ENCODE measurements at regions not wholly inside any gene's neighbourhood (a gene's known extent, or its start where the extent isn't known, plus 50 kb on each side); places are given as distances from the start of the nearest gene placed in this dataset.
"Not testable (repeated sequence)": the region's sequence is repeated elsewhere in the genome, so short reads cannot be mapped to it uniquely, and the experiment has no call there.

DNA sequence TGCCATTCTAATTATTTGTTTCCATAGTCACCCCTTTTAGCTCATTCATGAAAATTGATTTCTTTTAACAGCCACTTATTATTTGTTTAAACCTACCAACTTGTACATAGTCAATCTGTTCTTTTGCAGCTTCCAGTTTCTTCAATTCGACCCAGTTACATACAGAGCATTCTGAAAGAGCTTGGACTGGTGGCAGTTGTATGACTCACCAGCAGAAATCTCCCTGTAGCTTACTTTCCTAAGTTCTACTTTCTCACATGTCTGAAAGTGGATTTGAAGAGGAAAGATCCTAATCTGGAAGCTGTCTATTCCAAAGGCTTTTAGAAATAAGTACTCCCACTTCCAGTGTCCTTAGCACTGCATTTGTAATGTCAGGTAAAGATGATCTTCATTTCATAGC lies 447.9 kb downstream of the HTR1B start:
- TF ChIP-seq, protein P1, sequence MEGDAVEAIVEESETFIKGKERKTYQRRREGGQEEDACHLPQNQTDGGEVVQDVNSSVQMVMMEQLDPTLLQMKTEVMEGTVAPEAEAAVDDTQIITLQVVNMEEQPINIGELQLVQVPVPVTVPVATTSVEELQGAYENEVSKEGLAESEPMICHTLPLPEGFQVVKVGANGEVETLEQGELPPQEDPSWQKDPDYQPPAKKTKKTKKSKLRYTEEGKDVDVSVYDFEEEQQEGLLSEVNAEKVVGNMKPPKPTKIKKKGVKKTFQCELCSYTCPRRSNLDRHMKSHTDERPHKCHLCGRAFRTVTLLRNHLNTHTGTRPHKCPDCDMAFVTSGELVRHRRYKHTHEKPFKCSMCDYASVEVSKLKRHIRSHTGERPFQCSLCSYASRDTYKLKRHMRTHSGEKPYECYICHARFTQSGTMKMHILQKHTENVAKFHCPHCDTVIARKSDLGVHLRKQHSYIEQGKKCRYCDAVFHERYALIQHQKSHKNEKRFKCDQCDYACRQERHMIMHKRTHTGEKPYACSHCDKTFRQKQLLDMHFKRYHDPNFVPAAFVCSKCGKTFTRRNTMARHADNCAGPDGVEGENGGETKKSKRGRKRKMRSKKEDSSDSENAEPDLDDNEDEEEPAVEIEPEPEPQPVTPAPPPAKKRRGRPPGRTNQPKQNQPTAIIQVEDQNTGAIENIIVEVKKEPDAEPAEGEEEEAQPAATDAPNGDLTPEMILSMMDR (IDR thresholded peaks at IDR 0.05; ENCODE audit: low read depth, low read length), result no peak

DNA sequence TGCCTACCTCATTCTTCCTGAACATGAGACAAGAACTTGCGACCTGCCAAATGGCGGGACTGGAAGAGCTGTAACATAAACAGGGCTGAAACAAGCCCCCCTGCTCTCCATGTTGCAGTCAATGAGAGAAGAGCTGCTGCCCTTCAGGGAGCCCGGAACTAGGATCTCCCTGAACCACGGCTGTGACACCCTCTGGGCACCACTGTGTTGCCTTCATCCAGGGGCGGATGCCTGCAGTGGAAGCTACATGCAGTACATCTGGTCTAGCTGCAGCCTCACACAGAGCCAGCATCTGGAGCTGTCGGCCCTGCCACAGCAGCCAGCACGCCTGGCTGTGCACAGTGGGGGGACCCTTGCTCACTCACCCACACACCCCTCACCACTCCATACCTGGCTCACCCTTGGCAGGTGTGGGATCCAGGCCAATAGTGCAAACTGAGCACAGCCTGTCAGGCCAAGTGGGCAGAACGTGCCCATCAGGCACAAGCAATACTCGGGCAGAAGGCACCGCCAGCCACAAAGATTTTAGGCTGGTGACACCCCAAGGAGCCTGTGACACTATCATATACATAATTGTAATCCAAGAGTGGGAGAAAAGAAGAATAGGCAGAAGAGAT lies 451.3 kb downstream of the HTR1B start:
- TF ChIP-seq, protein P1 (IDR thresholded peaks at IDR 0.05; ENCODE audit: low read depth, low read length), result no peak
- no peak for DNase-seq (ENCODE audit: extremely low read depth, low read depth)

More for the DNA sequence above, 447.9 kb downstream of the HTR1B start:
- DNase-seq (ENCODE audit: extremely low read depth, low read depth), result no peak

DNA sequence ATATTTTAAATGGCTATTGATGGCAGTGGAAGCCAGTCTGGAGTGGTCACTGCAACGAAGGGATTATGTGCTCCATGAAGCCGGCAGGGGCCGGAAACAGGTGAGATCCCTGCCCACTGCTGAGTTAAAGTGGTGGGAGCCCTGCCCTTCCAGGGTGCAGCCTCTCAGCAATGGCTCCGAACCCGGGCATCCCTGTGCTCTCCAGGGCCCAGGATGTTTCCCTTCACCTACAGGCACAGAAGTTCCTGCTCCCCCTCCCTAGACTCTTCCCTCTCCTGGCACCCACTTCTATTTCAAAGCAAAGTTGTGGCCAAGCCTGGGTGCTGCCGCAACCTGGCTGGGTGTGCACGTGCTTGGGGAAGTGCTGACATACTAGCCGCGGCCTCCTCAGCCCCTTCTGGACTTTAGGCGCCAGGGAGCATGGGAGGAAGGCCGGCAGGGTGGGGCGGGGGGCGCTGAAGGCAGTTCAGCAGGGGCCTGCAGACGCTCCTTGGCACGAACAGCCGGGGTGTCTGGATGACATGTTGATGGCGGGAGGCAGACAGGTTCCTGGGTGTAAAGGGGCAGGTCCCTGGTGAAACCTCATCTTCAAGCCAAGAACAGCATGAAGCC lies 452.3 kb downstream of the HTR1B start:
- TF ChIP-seq, protein P1 (IDR thresholded peaks at IDR 0.05; ENCODE audit: low read depth, low read length), result no peak
- no peak for DNase-seq (ENCODE audit: extremely low read depth, low read depth)

DNA sequence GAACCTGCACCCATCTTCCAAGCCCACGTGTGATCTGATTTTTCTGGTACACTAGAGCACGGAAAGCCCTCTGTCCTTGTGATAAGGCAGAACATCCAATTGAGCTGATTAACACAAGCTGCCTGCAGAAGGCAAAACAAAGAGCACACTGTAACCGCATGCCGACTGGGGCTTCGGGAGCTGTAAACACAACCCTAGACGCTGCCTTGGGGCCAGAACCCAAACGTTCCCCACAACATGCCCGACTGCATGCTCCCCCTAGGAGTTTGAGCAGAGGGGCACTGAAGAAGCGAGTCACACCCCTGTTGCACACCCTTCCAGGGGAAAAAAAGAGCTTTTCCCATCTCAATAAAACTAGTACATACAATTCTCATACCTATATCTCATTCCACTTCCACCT lies 470.7 kb downstream of the HTR1B start:
- TF ChIP-seq, protein P1 (IDR thresholded peaks at IDR 0.05; ENCODE audit: low read depth, low read length), result no peak
- no peak for DNase-seq (ENCODE audit: extremely low read depth, low read depth)

DNA sequence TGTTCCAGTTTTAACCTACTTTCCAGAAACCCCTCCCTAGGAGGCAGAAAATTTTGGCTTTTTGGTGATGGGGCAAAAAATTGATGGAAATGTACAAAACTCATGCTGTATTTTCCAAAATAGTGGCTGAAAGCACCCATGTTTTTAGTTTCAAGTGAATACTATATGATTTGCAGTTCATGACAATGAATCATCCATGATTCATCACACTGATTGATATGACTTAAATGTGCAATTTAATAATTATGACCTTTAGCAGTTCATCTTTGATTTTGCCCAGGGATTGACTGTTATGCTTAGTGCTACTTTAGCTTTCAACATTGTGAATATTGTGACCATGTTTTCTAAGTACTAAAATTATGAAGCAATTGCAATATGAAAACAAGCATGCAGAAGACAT lies 478.7 kb downstream of the HTR1B start:
- TF ChIP-seq, protein P1 (IDR thresholded peaks at IDR 0.05; ENCODE audit: low read depth, low read length), result no peak
- DNase-seq (ENCODE audit: extremely low read depth, low read depth), result no peak

DNA sequence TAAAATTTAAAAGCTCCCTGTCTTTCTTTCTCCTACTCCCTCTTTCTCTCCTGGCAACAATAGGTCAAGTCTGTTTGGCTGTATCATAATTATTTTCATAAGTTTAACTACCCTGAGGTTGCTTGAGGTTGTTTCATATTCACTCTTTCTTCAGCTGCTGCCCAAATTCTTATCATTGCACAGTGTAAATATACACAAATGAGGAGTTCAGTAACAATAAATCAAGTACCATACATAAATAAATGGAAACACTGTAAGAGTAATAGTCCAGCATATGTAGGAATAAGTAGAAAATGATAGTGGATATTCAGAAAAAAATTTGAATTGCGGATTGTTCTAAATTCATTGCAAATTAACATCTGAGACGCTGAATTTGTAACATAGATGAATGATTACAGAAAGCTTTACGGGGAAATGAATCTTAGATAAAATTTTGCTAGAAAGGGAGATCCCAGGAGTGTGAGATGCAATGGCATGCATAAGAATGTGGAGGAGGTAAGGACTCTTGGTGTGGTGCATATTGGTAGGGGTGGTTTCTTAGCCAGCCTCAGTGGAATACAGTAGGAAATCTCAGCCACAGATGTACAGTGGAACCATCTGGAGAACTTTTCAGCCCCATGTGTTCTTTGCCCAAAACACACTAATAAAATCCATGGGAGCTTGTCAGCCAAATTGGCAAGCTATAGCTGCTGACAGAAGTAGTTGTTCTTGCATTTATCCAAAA lies 480.7 kb downstream of the HTR1B start:
- DNase-seq (ENCODE audit: extremely low read depth, low read depth), result no peak
- TF ChIP-seq, protein P1 (IDR thresholded peaks at IDR 0.05; ENCODE audit: low read depth, low read length), result no peak

DNA sequence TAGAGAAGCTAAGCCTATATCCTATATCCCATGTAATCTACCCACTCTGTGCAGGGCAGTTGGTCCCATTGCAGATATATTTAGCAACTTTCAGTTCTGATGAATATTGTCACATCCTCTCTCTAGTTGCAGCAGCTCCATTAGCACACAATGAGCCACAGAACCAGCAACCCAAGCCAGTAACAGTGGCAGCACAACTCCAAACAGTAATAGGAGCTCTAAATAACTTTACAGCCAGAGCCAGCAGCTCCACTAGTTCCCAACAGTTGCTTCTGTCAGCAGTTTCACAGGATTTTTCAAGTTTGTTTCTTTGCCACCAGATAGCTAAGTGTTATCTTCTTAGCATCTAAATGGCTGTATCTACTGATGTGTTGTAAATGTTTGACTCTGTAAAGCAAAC lies 490.8 kb downstream of the HTR1B start:
- DNase-seq (ENCODE audit: extremely low read depth, low read depth), result no peak
- TF ChIP-seq, protein P1 (IDR thresholded peaks at IDR 0.05; ENCODE audit: low read depth, low read length), result no peak

DNA sequence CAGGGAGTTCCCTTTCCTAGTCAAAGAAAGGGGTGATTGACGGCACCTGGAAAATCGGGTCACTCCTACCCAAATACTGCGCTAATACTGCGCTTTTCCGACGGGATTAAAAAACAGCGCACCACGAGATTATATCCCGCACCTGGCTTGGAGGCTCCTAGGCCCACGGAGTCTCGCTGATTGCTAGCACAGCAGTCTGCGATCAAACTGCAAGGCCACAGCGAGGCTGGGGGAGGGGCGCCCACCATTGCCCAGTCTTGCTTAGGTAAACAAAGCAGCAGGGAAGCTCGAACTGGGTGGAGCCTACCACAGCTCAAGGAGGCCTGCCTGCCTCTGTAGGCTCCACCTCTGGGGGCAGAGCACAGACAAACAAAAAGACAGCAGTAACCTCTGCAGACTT lies 504.1 kb downstream of the HTR1B start:
- DNase-seq (ENCODE audit: extremely low read depth, low read depth), result not testable (repeated sequence)

All from AG09319 (cell line).